ENCODE measurements at regions not wholly inside any gene's neighbourhood (a gene's known extent, or its start where the extent isn't known, plus 50 kb on each side); places are given as distances from the start of the nearest gene placed in this dataset.
"Not testable (repeated sequence)": the region's sequence is repeated elsewhere in the genome, so short reads cannot be mapped to it uniquely, and the experiment has no call there.

GRCh38 chr15:57796146-57796545, 89.6 kb downstream of the POLR2M start:
- H3K9me3 ChIP-seq (ENCODE audit: insufficient read depth, low read length) = no peaks in the 10 kb centered on the region

GRCh38 chr15:57797110-57797509, 90.6 kb downstream of the POLR2M start:
- Histone ChIP-seq H3K9ac (ENCODE audit: insufficient read length, low read depth) (no peak overlapping the region), H3K36me3 (ENCODE audit: insufficient read depth, insufficient read length, low read length) (no peaks in the 10 kb centered on the region), H3K27me3 (ENCODE audit: insufficient read depth, insufficient read length) (no peaks in the 10 kb centered on the region), H3K4me1 (ENCODE audit: insufficient read depth, insufficient read length) (no peaks in the 10 kb centered on the region), H3K9me3 (ENCODE audit: insufficient read depth, low read length) (no peaks in the 10 kb centered on the region), H3K4me3 (ENCODE audit: insufficient read length, low read depth) (no peak overlapping the region)
- TF ChIP-seq ZNF274 (IDR thresholded peaks at IDR 0.05; ENCODE audit: low read depth, low read length) (no peak), SUZ12 (IDR thresholded peaks at IDR 0.05; ENCODE audit: extremely low read depth, insufficient read depth, insufficient read length) (no peak), YY1 (IDR thresholded peaks at IDR 0.05; ENCODE audit: insufficient read depth, insufficient read length) (no peak)
- no peak for DNase-seq (ENCODE audit: low read depth, low spot score)

More at GRCh38 chr15:57796146-57796545, 89.6 kb downstream of the POLR2M start:
- Histone ChIP-seq H3K4me1 (ENCODE audit: insufficient read depth, insufficient read length) (no peaks in the 10 kb centered on the region), H3K9ac (ENCODE audit: insufficient read length, low read depth) (no peak overlapping the region), H3K36me3 (ENCODE audit: insufficient read depth, insufficient read length, low read length) (no peaks in the 10 kb centered on the region), H3K27me3 (ENCODE audit: insufficient read depth, insufficient read length) (no peaks in the 10 kb centered on the region), H3K4me3 (ENCODE audit: insufficient read length, low read depth) (no peak overlapping the region)
- no peak for TF ChIP-seq SUZ12 (IDR thresholded peaks at IDR 0.05; ENCODE audit: extremely low read depth, insufficient read depth, insufficient read length)
- no peak for TF ChIP-seq YY1 (IDR thresholded peaks at IDR 0.05; ENCODE audit: insufficient read depth, insufficient read length)
- no peak for TF ChIP-seq ZNF274 (IDR thresholded peaks at IDR 0.05; ENCODE audit: low read depth, low read length)
- DNase-seq (ENCODE audit: low read depth, low spot score) = no peak

- H3K4me1 ChIP-seq (ENCODE audit: insufficient read depth, insufficient read length) = no peaks in the 10 kb centered on the region
- DNase-seq (ENCODE audit: low read depth, low spot score) = no peak
These were observed 91.2 kb downstream of the POLR2M start for GRCh38 chr15:57797568-57798267.

GRCh38 chr15:57806003-57806402, 99.5 kb downstream of the POLR2M start:
- Histone ChIP-seq H3K36me3 (ENCODE audit: insufficient read depth, insufficient read length, low read length) (no peaks in the 10 kb centered on the region), H3K27me3 (ENCODE audit: insufficient read depth, insufficient read length) (no peaks in the 10 kb centered on the region)
- TF ChIP-seq YY1 (IDR thresholded peaks at IDR 0.05; ENCODE audit: insufficient read depth, insufficient read length) (no peak), ZNF274 (IDR thresholded peaks at IDR 0.05; ENCODE audit: low read depth, low read length) (no peak), SUZ12 (IDR thresholded peaks at IDR 0.05; ENCODE audit: extremely low read depth, insufficient read depth, insufficient read length) (no peak)

More at GRCh38 chr15:57797568-57798267, 91.2 kb downstream of the POLR2M start:
- Histone ChIP-seq H3K27me3 (ENCODE audit: insufficient read depth, insufficient read length) (no peaks in the 10 kb centered on the region), H3K9ac (ENCODE audit: insufficient read length, low read depth) (no peak overlapping the region), H3K9me3 (ENCODE audit: insufficient read depth, low read length) (no peaks in the 10 kb centered on the region), H3K4me3 (ENCODE audit: insufficient read length, low read depth) (no peak overlapping the region), H3K36me3 (ENCODE audit: insufficient read depth, insufficient read length, low read length) (no peaks in the 10 kb centered on the region)
- TF ChIP-seq ZNF274 (IDR thresholded peaks at IDR 0.05; ENCODE audit: low read depth, low read length) = no peak
- TF ChIP-seq SUZ12 (IDR thresholded peaks at IDR 0.05; ENCODE audit: extremely low read depth, insufficient read depth, insufficient read length) = no peak
- no peak for TF ChIP-seq YY1 (IDR thresholded peaks at IDR 0.05; ENCODE audit: insufficient read depth, insufficient read length)

GRCh38 chr15:57809285-57809684, 102.8 kb downstream of the POLR2M start:
- H3K36me3 ChIP-seq (ENCODE audit: insufficient read depth, insufficient read length, low read length) = not testable (repeated sequence)

More at GRCh38 chr15:57806003-57806402, 99.5 kb downstream of the POLR2M start:
- Histone ChIP-seq H3K4me3 (ENCODE audit: insufficient read length, low read depth) (no peak overlapping the region), H3K4me1 (ENCODE audit: insufficient read depth, insufficient read length) (no peaks in the 10 kb centered on the region), H3K9me3 (ENCODE audit: insufficient read depth, low read length) (no peaks in the 10 kb centered on the region), H3K9ac (ENCODE audit: insufficient read length, low read depth) (no peak overlapping the region)
- DNase-seq (ENCODE audit: low read depth, low spot score) = no peak

GRCh38 chr15:57816599-57816998, 110.1 kb downstream of the POLR2M start:
- TF ChIP-seq SUZ12 (IDR thresholded peaks at IDR 0.05; ENCODE audit: extremely low read depth, insufficient read depth, insufficient read length) (no peak), YY1 (IDR thresholded peaks at IDR 0.05; ENCODE audit: insufficient read depth, insufficient read length) (no peak), ZNF274 (IDR thresholded peaks at IDR 0.05; ENCODE audit: low read depth, low read length) (no peak)
- Histone ChIP-seq H3K4me1 (ENCODE audit: insufficient read depth, insufficient read length) (no peaks in the 10 kb centered on the region), H3K36me3 (ENCODE audit: insufficient read depth, insufficient read length, low read length) (no peaks in the 10 kb centered on the region), H3K27me3 (ENCODE audit: insufficient read depth, insufficient read length) (no peaks in the 10 kb centered on the region), H3K4me3 (ENCODE audit: insufficient read length, low read depth) (no peak overlapping the region), H3K9ac (ENCODE audit: insufficient read length, low read depth) (no peak overlapping the region), H3K9me3 (ENCODE audit: insufficient read depth, low read length) (no peaks in the 10 kb centered on the region)
- no peak for DNase-seq (ENCODE audit: low read depth, low spot score)

More at GRCh38 chr15:57809285-57809684, 102.8 kb downstream of the POLR2M start:
- not testable (repeated sequence) for H3K9ac ChIP-seq (ENCODE audit: insufficient read length, low read depth); H3K27me3 ChIP-seq (ENCODE audit: insufficient read depth, insufficient read length); DNase-seq (ENCODE audit: low read depth, low spot score); H3K4me3 ChIP-seq (ENCODE audit: insufficient read length, low read depth); H3K4me1 ChIP-seq (ENCODE audit: insufficient read depth, insufficient read length); H3K9me3 ChIP-seq (ENCODE audit: insufficient read depth, low read length)

GRCh38 chr15:57819646-57820045, 113.1 kb downstream of the POLR2M start:
- no peaks in the 10 kb centered on the region for H3K27me3 ChIP-seq (ENCODE audit: insufficient read depth, insufficient read length)
- H3K9ac ChIP-seq (ENCODE audit: insufficient read length, low read depth) = no peak overlapping the region
- DNase-seq (ENCODE audit: low read depth, low spot score) = no peak
- H3K36me3 ChIP-seq (ENCODE audit: insufficient read depth, insufficient read length, low read length) = no peaks in the 10 kb centered on the region
- no peaks in the 10 kb centered on the region for H3K4me1 ChIP-seq (ENCODE audit: insufficient read depth, insufficient read length)
- H3K4me3 ChIP-seq (ENCODE audit: insufficient read length, low read depth) = no peak overlapping the region
- TF ChIP-seq YY1 (IDR thresholded peaks at IDR 0.05; ENCODE audit: insufficient read depth, insufficient read length) (no peak), ZNF274 (IDR thresholded peaks at IDR 0.05; ENCODE audit: low read depth, low read length) (no peak), SUZ12 (IDR thresholded peaks at IDR 0.05; ENCODE audit: extremely low read depth, insufficient read depth, insufficient read length) (no peak)
- H3K9me3 ChIP-seq (ENCODE audit: insufficient read depth, low read length) = no peaks in the 10 kb centered on the region

Data from NT2/D1 (cell line).